CD8-positive, alpha-beta memory T cell (primary cell): ENCODE measurements at regions not wholly inside any gene's neighbourhood (a gene's known extent, or its start where the extent isn't known, plus 50 kb on each side); places are given as distances from the start of the nearest gene placed in this dataset.

ENCODE experiments used
- CTCF ChIA-PET: fragments of 350-600 bp; sonication (Branson Sonifier 250); formaldehyde crosslinking; loops from one replicate; lab custom pipeline; 2021; ENCODE audit warnings: antibody characterized with exemption; lab: Charles Lee
- POLR2A ChIA-PET: fragments of 350-600 bp; sonication (Branson Sonifier 250); formaldehyde crosslinking; loops from one replicate; lab custom pipeline; 2021; ENCODE audit warnings: antibody characterized with exemption; lab: Charles Lee
- DNase-seq, 5 donors: peaks; one replicate each; pipeline versions ENCODE4 v3.0.0 to v3.0.0-alpha.2; 2020 to 2022; ENCODE audit warnings: mixed read lengths in 1 of 5
- H3K27ac ChIP-seq: one replicate; pipeline ENCODE4 v1.7.0; 2013; ENCODE audit warnings: low read depth, mild to moderate bottlenecking, low read length, moderate library complexity
- H3K27me3 ChIP-seq: 2 replicates; pipeline ENCODE4 v1.7.0; 2013; ENCODE audit warnings: low read length, mild to moderate bottlenecking; ENCODE audit not compliant: insufficient read depth, poor library complexity, severe bottlenecking
- H3K36me3 ChIP-seq: 2 replicates; pipeline ENCODE4 v1.7.0; 2013; ENCODE audit warnings: mild to moderate bottlenecking, low read length, moderate library complexity; ENCODE audit not compliant: insufficient read depth
- H3K4me1 ChIP-seq: 2 replicates; pipeline ENCODE4 v1.7.0; 2013; ENCODE audit warnings: mild to moderate bottlenecking, low read length, moderate library complexity; ENCODE audit not compliant: insufficient read depth
- H3K4me3 ChIP-seq: 2 replicates; pipeline ENCODE4 v1.7.0; 2013; ENCODE audit warnings: mild to moderate bottlenecking, low read length
- H3K9me3 ChIP-seq: 2 replicates; pipeline ENCODE4 v1.7.0; 2013; ENCODE audit warnings: mild to moderate bottlenecking, low read length
- H3K27ac Mint-ChIP-seq, 8 donors: one replicate each; pipeline ENCODE4 v1.8.0; 2020 to 2021; ENCODE audit warnings: mixed read lengths in 8 of 8, mild to moderate bottlenecking in 6 of 8, inconsistent platforms in 3 of 8, moderate library complexity in 3 of 8
- H3K27me3 Mint-ChIP-seq, 2 donors: one replicate each; pipeline ENCODE4 v1.8.0; 2020 to 2021; ENCODE audit warnings: mixed read lengths in 2 of 2, mild to moderate bottlenecking in 1 of 2, moderate library complexity in 1 of 2
- H3K36me3 Mint-ChIP-seq, 3 donors: one replicate each; pipeline ENCODE4 v1.8.0; 2020 to 2021; ENCODE audit warnings: mixed read lengths in 3 of 3, inconsistent platforms in 1 of 3, mild to moderate bottlenecking in 1 of 3
- H3K4me1 Mint-ChIP-seq, 3 donors: one replicate each; pipeline ENCODE4 v1.8.0; 2020 to 2021; ENCODE audit warnings: mixed read lengths in 3 of 3, inconsistent platforms in 1 of 3, mild to moderate bottlenecking in 1 of 3
- H3K4me3 Mint-ChIP-seq, 7 donors: one replicate each; pipeline ENCODE4 v1.8.0; 2020 to 2021; ENCODE audit warnings: mixed read lengths in 7 of 7, mild to moderate bottlenecking in 6 of 7, moderate library complexity in 4 of 7, inconsistent platforms in 2 of 7
- H3K9me3 Mint-ChIP-seq, 5 donors: one replicate each; pipeline ENCODE4 v1.8.0; 2020 to 2022; ENCODE audit warnings: mixed read lengths in 5 of 5, mild to moderate bottlenecking in 3 of 5, moderate library complexity in 2 of 5, inconsistent platforms in 1 of 5

GRCh38 chr5:27810458-27810857, 772.1 kb upstream of the CDH9 start:
- no peaks in the 10 kb centered on the region for H3K36me3 Mint-ChIP-seq
- DNase-seq, result no peak
- ChIA-PET POLR2A (no interaction called here), CTCF (no interaction called here)
- no peak overlapping the region for H3K27ac ChIP-seq
- no peak overlapping the region for H3K27ac Mint-ChIP-seq
- no peaks in the 10 kb centered on the region for H3K4me1 ChIP-seq
- no peaks in the 10 kb centered on the region for H3K27me3 Mint-ChIP-seq
- no peak overlapping the region for H3K4me3 ChIP-seq
- H3K9me3 Mint-ChIP-seq, result peaks cover 0 to 40% (median 6%) of the 10 kb centered on the region in 5 donors
- H3K9me3 ChIP-seq, result no peaks in the 10 kb centered on the region
- no peaks in the 10 kb centered on the region for H3K36me3 ChIP-seq
- no peaks in the 10 kb centered on the region for H3K27me3 ChIP-seq
- no peaks in the 10 kb centered on the region for H3K4me1 Mint-ChIP-seq
- H3K4me3 Mint-ChIP-seq, result no peak overlapping the region

GRCh38 chr5:27797220-27797619, 758.8 kb upstream of the CDH9 start:
- no peak overlapping the region for H3K4me3 ChIP-seq
- no peak overlapping the region for H3K4me3 Mint-ChIP-seq
- POLR2A ChIA-PET, result no interaction called here

GRCh38 chr5:27788184-27788583, 749.8 kb upstream of the CDH9 start:
- no peak overlapping the region for H3K4me3 Mint-ChIP-seq
- POLR2A ChIA-PET, result no interaction called here
- H3K9me3 Mint-ChIP-seq, result peaks cover 5 to 38% (median 12%) of the 10 kb centered on the region in 5 donors
- DNase-seq, result no peak
- Histone ChIP-seq H3K36me3 (no peaks in the 10 kb centered on the region), H3K4me1 (no peaks in the 10 kb centered on the region), H3K27ac (no peak overlapping the region), H3K9me3 (no peaks in the 10 kb centered on the region), H3K27me3 (no peaks in the 10 kb centered on the region), H3K4me3 (no peak overlapping the region)
- H3K27me3 Mint-ChIP-seq, result no peaks in the 10 kb centered on the region
- CTCF ChIA-PET, result no interaction called here
- H3K27ac Mint-ChIP-seq, result no peak overlapping the region
- no peaks in the 10 kb centered on the region for H3K36me3 Mint-ChIP-seq
- H3K4me1 Mint-ChIP-seq, result no peaks in the 10 kb centered on the region

More at GRCh38 chr5:27797220-27797619, 758.8 kb upstream of the CDH9 start:
- Histone ChIP-seq H3K27me3 (no peaks in the 10 kb centered on the region), H3K4me1 (no peaks in the 10 kb centered on the region), H3K9me3 (no peaks in the 10 kb centered on the region), H3K36me3 (no peaks in the 10 kb centered on the region), H3K27ac (no peak overlapping the region)
- H3K36me3 Mint-ChIP-seq, result peaks cover 0 to 1% (median 0%) of the 10 kb centered on the region in 3 donors
- no peak for DNase-seq
- no peak overlapping the region for H3K27ac Mint-ChIP-seq
- peaks cover 3 to 22% (median 6%) of the 10 kb centered on the region in 5 donors for H3K9me3 Mint-ChIP-seq
- CTCF ChIA-PET, result no interaction called here
- no peaks in the 10 kb centered on the region for H3K27me3 Mint-ChIP-seq
- H3K4me1 Mint-ChIP-seq, result no peaks in the 10 kb centered on the region

- Mint-ChIP-seq H3K9me3 (peaks cover 2 to 35% (median 18%) of the 10 kb centered on the region in 5 donors), H3K4me3 (no peak overlapping the region), H3K4me1 (no peaks in the 10 kb centered on the region), H3K36me3 (no peaks in the 10 kb centered on the region), H3K27ac (no peak overlapping the region), H3K27me3 (no peaks in the 10 kb centered on the region)
- H3K4me3 ChIP-seq, result no peak overlapping the region
- no peaks in the 10 kb centered on the region for H3K9me3 ChIP-seq
- no peak for DNase-seq
- ChIA-PET CTCF (no interaction called here), POLR2A (no interaction called here)
- no peak overlapping the region for H3K27ac ChIP-seq
- H3K27me3 ChIP-seq, result no peaks in the 10 kb centered on the region
- H3K36me3 ChIP-seq, result no peaks in the 10 kb centered on the region
- no peaks in the 10 kb centered on the region for H3K4me1 ChIP-seq
Observed at GRCh38 chr5:27784317-27784716, 745.9 kb upstream of the CDH9 start.

- POLR2A ChIA-PET, result no interaction called here
- Histone ChIP-seq H3K36me3 (no peaks in the 10 kb centered on the region), H3K27me3 (no peaks in the 10 kb centered on the region), H3K4me1 (no peaks in the 10 kb centered on the region), H3K9me3 (no peaks in the 10 kb centered on the region), H3K27ac (no peak overlapping the region), H3K4me3 (no peak overlapping the region)
- Mint-ChIP-seq H3K27me3 (no peaks in the 10 kb centered on the region), H3K9me3 (peaks cover 3 to 24% (median 9%) of the 10 kb centered on the region in 5 donors), H3K4me1 (no peaks in the 10 kb centered on the region), H3K4me3 (no peak overlapping the region), H3K27ac (no peak overlapping the region), H3K36me3 (no peaks in the 10 kb centered on the region)
- no peak for DNase-seq
- CTCF ChIA-PET, result no interaction called here
Observed at GRCh38 chr5:27778121-27778520, 739.7 kb upstream of the CDH9 start.

GRCh38 chr5:27773636-27774035, 735.2 kb upstream of the CDH9 start:
- no peak for DNase-seq
- ChIA-PET CTCF (no interaction called here), POLR2A (no interaction called here)
- Mint-ChIP-seq H3K9me3 (peaks cover 5 to 41% (median 11%) of the 10 kb centered on the region in 5 donors), H3K4me3 (no peak overlapping the region), H3K4me1 (no peaks in the 10 kb centered on the region), H3K27me3 (no peaks in the 10 kb centered on the region), H3K27ac (no peak overlapping the region), H3K36me3 (no peaks in the 10 kb centered on the region)
- Histone ChIP-seq H3K27ac (no peak overlapping the region), H3K36me3 (no peaks in the 10 kb centered on the region), H3K4me3 (no peak overlapping the region), H3K4me1 (no peaks in the 10 kb centered on the region), H3K27me3 (no peaks in the 10 kb centered on the region), H3K9me3 (no peaks in the 10 kb centered on the region)

GRCh38 chr5:27773166-27773565, 734.8 kb upstream of the CDH9 start:
- no peak overlapping the region for H3K4me3 ChIP-seq
- Mint-ChIP-seq H3K9me3 (peaks cover 5 to 46% (median 11%) of the 10 kb centered on the region in 5 donors), H3K4me1 (no peaks in the 10 kb centered on the region), H3K4me3 (no peak overlapping the region), H3K27ac (no peak overlapping the region), H3K27me3 (no peaks in the 10 kb centered on the region), H3K36me3 (no peaks in the 10 kb centered on the region)
- H3K9me3 ChIP-seq, result no peaks in the 10 kb centered on the region
- H3K27ac ChIP-seq, result no peak overlapping the region
- no peaks in the 10 kb centered on the region for H3K36me3 ChIP-seq
- no peaks in the 10 kb centered on the region for H3K27me3 ChIP-seq
- no peaks in the 10 kb centered on the region for H3K4me1 ChIP-seq
- ChIA-PET POLR2A (no interaction called here), CTCF (no interaction called here)
- DNase-seq, result no peak

GRCh38 chr5:27769748-27770402, 731.5 kb upstream of the CDH9 start:
- H3K27me3 ChIP-seq, result no peaks in the 10 kb centered on the region
- H3K27ac ChIP-seq, result no peak overlapping the region
- no peak overlapping the region for H3K4me3 Mint-ChIP-seq
- no peak overlapping the region for H3K4me3 ChIP-seq
- ChIA-PET POLR2A (no interaction called here), CTCF (no interaction called here)
- H3K4me1 ChIP-seq, result no peaks in the 10 kb centered on the region
- peaks cover 2 to 53% (median 15%) of the 10 kb centered on the region in 5 donors for H3K9me3 Mint-ChIP-seq
- no peak for DNase-seq
- H3K36me3 ChIP-seq, result no peaks in the 10 kb centered on the region
- H3K9me3 ChIP-seq, result no peaks in the 10 kb centered on the region
- no peaks in the 10 kb centered on the region for H3K27me3 Mint-ChIP-seq
- H3K36me3 Mint-ChIP-seq, result no peaks in the 10 kb centered on the region
- no peaks in the 10 kb centered on the region for H3K4me1 Mint-ChIP-seq
- H3K27ac Mint-ChIP-seq, result no peak overlapping the region
